ENCODE measurements at regions not wholly inside any gene's neighbourhood (a gene's known extent, or its start where the extent isn't known, plus 50 kb on each side); places are given as distances from the start of the nearest gene placed in this dataset.
"Not testable (repeated sequence)": the region's sequence is repeated elsewhere in the genome, so short reads cannot be mapped to it uniquely, and the experiment has no call there.

GRCh38 chr10:42351745-42352144 lies 286.6 kb downstream of the ZNF33B start:
- Histone ChIP-seq H3K36me3 (ENCODE audit: control insufficient read depth in 4 of 4, insufficient read depth in 3 of 4, low read depth in 1 of 4, low read length in 3 of 4) (no peaks in the 10 kb centered on the region), H3K9ac (ENCODE audit: low read depth in 1 of 2, low read length in 2 of 2) (no peak overlapping the region), H3K27ac (ENCODE audit: low read depth in 1 of 2, low read length in 2 of 2) (no peak overlapping the region), H3K4me3 (ENCODE audit: low read depth in 1 of 3, low read length in 3 of 3) (no peak overlapping the region), H3K27me3 (ENCODE audit: control insufficient read depth in 4 of 4, insufficient read depth in 4 of 4, low read length in 3 of 4) (no peaks in the 10 kb centered on the region), H3K9me3 (ENCODE audit: control insufficient read depth in 4 of 4, low read length in 3 of 4) (peaks cover 0 to 5% (median 0%) of the 10 kb centered on the region in 4 donors), H3K4me1 (ENCODE audit: control insufficient read depth in 4 of 4, insufficient read depth in 4 of 4, low read length in 3 of 4) (no peaks in the 10 kb centered on the region)
- WGBS: 86% methylated on average over 1 of the region's 1 CpG
- TF ChIP-seq EGR1 (IDR thresholded peaks at IDR 0.05; ENCODE audit: low read depth in 2 of 2) (no peak), HNF4G (IDR thresholded peaks at IDR 0.05) (no peak), NR2F2 (IDR thresholded peaks at IDR 0.05) (no peak), JUND (IDR thresholded peaks at IDR 0.05) (no peak), SP1 (IDR thresholded peaks at IDR 0.05) (no peak), FOXA2 (IDR thresholded peaks at IDR 0.05) (no peak), YY1 (IDR thresholded peaks at IDR 0.05) (no peak), ATF3 (IDR thresholded peaks at IDR 0.05) (no peak)
- no peak for DNase-seq (ENCODE audit: low spot score)

DNA sequence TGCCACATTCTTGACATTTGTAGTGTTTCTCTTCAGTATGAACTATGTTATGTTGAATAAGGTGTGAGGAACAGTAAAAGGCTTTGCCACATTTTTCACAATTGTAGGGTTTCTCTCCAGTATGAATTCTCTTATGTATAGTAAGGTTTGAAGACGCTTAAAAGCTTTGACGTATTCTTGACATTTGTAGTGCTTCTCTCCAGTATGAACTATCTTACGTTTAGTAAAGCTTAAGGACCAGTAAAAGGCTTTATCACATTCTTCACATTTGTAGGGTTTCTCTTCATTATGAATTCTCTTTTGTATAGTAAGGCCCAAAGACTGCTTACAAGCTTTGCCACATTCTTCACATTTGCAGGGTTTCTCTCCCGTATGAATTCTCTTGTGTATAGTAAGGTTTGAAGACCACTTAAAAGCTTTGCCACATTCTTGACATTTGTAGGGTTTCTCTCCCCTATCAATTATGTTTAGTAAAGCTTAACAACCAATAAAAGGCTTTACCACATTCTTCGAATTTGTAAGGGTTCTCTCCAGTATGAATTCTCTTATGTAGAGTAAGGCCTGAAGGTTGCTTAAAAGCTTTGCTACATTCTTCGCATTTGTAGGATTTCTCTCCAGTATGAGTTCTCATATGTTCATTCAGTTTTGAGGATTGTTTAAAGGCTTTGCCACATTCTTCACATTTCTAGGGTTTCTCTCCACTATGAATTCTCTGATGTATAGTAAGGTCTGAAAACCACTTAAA lies 301.6 kb downstream of the ZNF33B start:
- WGBS: 91% methylated on average over 6 of the region's 6 CpGs
- H3K9me3 ChIP-seq (ENCODE audit: control insufficient read depth in 4 of 4, low read length in 3 of 4): peaks cover 12 to 54% (median 19%) of the 10 kb centered on the region in 4 donors

GRCh38 chr10:42335653-42336296 lies 302.6 kb downstream of the ZNF33B start:
- 91% methylated on average over 2 of the region's 2 CpGs for WGBS
- H3K36me3 ChIP-seq (ENCODE audit: control insufficient read depth in 4 of 4, insufficient read depth in 3 of 4, low read depth in 1 of 4, low read length in 3 of 4); DNase-seq (ENCODE audit: low spot score); H3K4me1 ChIP-seq (ENCODE audit: control insufficient read depth in 4 of 4, insufficient read depth in 4 of 4, low read length in 3 of 4); H3K27ac ChIP-seq (ENCODE audit: low read depth in 1 of 2, low read length in 2 of 2); H3K27me3 ChIP-seq (ENCODE audit: control insufficient read depth in 4 of 4, insufficient read depth in 4 of 4, low read length in 3 of 4); H3K9ac ChIP-seq (ENCODE audit: low read depth in 1 of 2, low read length in 2 of 2): not testable (repeated sequence)
- Histone ChIP-seq H3K4me3 (ENCODE audit: low read depth in 1 of 3, low read length in 3 of 3) (peak overlapping the region in 1 of 3 donors; percentile 54), H3K9me3 (ENCODE audit: control insufficient read depth in 4 of 4, low read length in 3 of 4) (peaks cover 8 to 52% (median 16%) of the 10 kb centered on the region in 4 donors)

More for the DNA sequence above, 301.6 kb downstream of the ZNF33B start:
- not testable (repeated sequence) for H3K27me3 ChIP-seq (ENCODE audit: control insufficient read depth in 4 of 4, insufficient read depth in 4 of 4, low read length in 3 of 4); DNase-seq (ENCODE audit: low spot score); H3K36me3 ChIP-seq (ENCODE audit: control insufficient read depth in 4 of 4, insufficient read depth in 3 of 4, low read depth in 1 of 4, low read length in 3 of 4); H3K4me3 ChIP-seq (ENCODE audit: low read depth in 1 of 3, low read length in 3 of 3); H3K4me1 ChIP-seq (ENCODE audit: control insufficient read depth in 4 of 4, insufficient read depth in 4 of 4, low read length in 3 of 4); H3K9ac ChIP-seq (ENCODE audit: low read depth in 1 of 2, low read length in 2 of 2); H3K27ac ChIP-seq (ENCODE audit: low read depth in 1 of 2, low read length in 2 of 2)

GRCh38 chr10:42304341-42304740 lies 334.0 kb downstream of the ZNF33B start:
- 77% methylated on average over 10 of the region's 10 CpGs for WGBS
- H3K27me3 ChIP-seq (ENCODE audit: control insufficient read depth in 4 of 4, insufficient read depth in 4 of 4, low read length in 3 of 4): no peaks in the 10 kb centered on the region
- no peak for DNase-seq (ENCODE audit: low spot score)
- peak overlapping the region in 2 of 3 donors; percentile 30 to 41 for H3K4me3 ChIP-seq (ENCODE audit: low read depth in 1 of 3, low read length in 3 of 3)
- H3K36me3 ChIP-seq (ENCODE audit: control insufficient read depth in 4 of 4, insufficient read depth in 3 of 4, low read depth in 1 of 4, low read length in 3 of 4): no peaks in the 10 kb centered on the region
- no peak overlapping the region for H3K27ac ChIP-seq (ENCODE audit: low read depth in 1 of 2, low read length in 2 of 2)
- peaks cover 21 to 86% (median 76%) of the 10 kb centered on the region in 4 donors for H3K9me3 ChIP-seq (ENCODE audit: control insufficient read depth in 4 of 4, low read length in 3 of 4)
- H3K4me1 ChIP-seq (ENCODE audit: control insufficient read depth in 4 of 4, insufficient read depth in 4 of 4, low read length in 3 of 4): no peaks in the 10 kb centered on the region
- no peak overlapping the region for H3K9ac ChIP-seq (ENCODE audit: low read depth in 1 of 2, low read length in 2 of 2)
- TF ChIP-seq RXRA (IDR thresholded peaks at IDR 0.05) (no peak), ATF3 (IDR thresholded peaks at IDR 0.05) (no peak), JUND (IDR thresholded peaks at IDR 0.05) (no peak), YY1 (IDR thresholded peaks at IDR 0.05) (no peak), RAD21 (IDR thresholded peaks at IDR 0.05) (no peak), GABPA (IDR thresholded peaks at IDR 0.05 in 1 of 2, conservative IDR thresholded peaks at IDR 0.05 in 1 of 2) (no peak), FOXA1 (IDR thresholded peaks at IDR 0.05) (no peak), MAX (IDR thresholded peaks at IDR 0.05) (no peak), EGR1 (IDR thresholded peaks at IDR 0.05; ENCODE audit: low read depth in 2 of 2) (no peak), REST (IDR thresholded peaks at IDR 0.05) (no peak), SP1 (IDR thresholded peaks at IDR 0.05) (no peak), FOXA2 (IDR thresholded peaks at IDR 0.05) (no peak), HNF4G (IDR thresholded peaks at IDR 0.05) (no peak), TAF1 (conservative IDR thresholded peaks at IDR 0.05) (no peak), NR2F2 (IDR thresholded peaks at IDR 0.05) (no peak)
- TF ChIP-seq, protein P1, sequence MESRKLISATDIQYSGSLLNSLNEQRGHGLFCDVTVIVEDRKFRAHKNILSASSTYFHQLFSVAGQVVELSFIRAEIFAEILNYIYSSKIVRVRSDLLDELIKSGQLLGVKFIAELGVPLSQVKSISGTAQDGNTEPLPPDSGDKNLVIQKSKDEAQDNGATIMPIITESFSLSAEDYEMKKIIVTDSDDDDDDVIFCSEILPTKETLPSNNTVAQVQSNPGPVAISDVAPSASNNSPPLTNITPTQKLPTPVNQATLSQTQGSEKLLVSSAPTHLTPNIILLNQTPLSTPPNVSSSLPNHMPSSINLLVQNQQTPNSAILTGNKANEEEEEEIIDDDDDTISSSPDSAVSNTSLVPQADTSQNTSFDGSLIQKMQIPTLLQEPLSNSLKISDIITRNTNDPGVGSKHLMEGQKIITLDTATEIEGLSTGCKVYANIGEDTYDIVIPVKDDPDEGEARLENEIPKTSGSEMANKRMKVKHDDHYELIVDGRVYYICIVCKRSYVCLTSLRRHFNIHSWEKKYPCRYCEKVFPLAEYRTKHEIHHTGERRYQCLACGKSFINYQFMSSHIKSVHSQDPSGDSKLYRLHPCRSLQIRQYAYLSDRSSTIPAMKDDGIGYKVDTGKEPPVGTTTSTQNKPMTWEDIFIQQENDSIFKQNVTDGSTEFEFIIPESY (IDR thresholded peaks at IDR 0.05): no peak

All from liver (tissue), 7 donors.